Common myeloid progenitor, CD34-positive (primary cell): ENCODE measurements at regions not wholly inside any gene's neighbourhood (a gene's known extent, or its start where the extent isn't known, plus 50 kb on each side); places are given as distances from the start of the nearest gene placed in this dataset.

Experiments
- CTCF ChIA-PET: fragments of 350-600 bp; sonication (Branson Sonifier 250); formaldehyde crosslinking; loops from one replicate; lab custom pipeline; 2021; ENCODE audit warnings: antibody characterized with exemption; lab: Charles Lee
- POLR2A ChIA-PET: fragments of 350-600 bp; sonication (Branson Sonifier 250); formaldehyde crosslinking; loops from one replicate; lab custom pipeline; 2021; ENCODE audit warnings: antibody characterized with exemption; lab: Charles Lee
- DNase-seq, 3 donors: peaks; one replicate each; pipeline versions ENCODE4 v3.0.0 to v3.0.0-alpha.2; 2013
- H3K27ac ChIP-seq, 2 experiments: 1 replicate in 1 of 2; 2 replicates in 1 of 2; pipeline ENCODE4 v1.7.0; 2013; ENCODE audit warnings: inconsistent platforms in 2 of 2, low read length in 2 of 2, mild to moderate bottlenecking in 2 of 2, low read depth in 1 of 2, moderate library complexity in 1 of 2; ENCODE audit not compliant: severe bottlenecking in 2 of 2, insufficient read depth in 1 of 2, poor library complexity in 1 of 2
- H3K27me3 ChIP-seq, 5 experiments: replicated peaks in 2 of 5; 1 replicate in 3 of 5; 2 replicates in 2 of 5; pipeline versions ENCODE4 v1.6.1 to v1.7.0; 2013; ENCODE audit warnings: low read length in 4 of 5, mild to moderate bottlenecking in 2 of 5, moderate library complexity in 2 of 5, inconsistent platforms in 1 of 5; ENCODE audit not compliant: insufficient read depth in 5 of 5, control insufficient read depth in 4 of 5
- H3K36me3 ChIP-seq, 4 experiments: 1 replicate in 2 of 4; 2 replicates in 2 of 4; pipeline versions ENCODE4 v1.6.1 to v1.7.0; 2013; ENCODE audit warnings: low read length in 3 of 4, control low read depth in 1 of 4, mild to moderate bottlenecking in 1 of 4; ENCODE audit not compliant: control insufficient read depth in 4 of 4, insufficient read depth in 4 of 4
- H3K4me1 ChIP-seq, 4 experiments: 1 replicate in 3 of 4; 2 replicates in 1 of 4; pipeline versions ENCODE4 v1.6.1 to v1.7.1; 2013; ENCODE audit warnings: low read length in 3 of 4, mild to moderate bottlenecking in 3 of 4, control low read depth in 1 of 4, inconsistent platforms in 1 of 4, moderate library complexity in 1 of 4; ENCODE audit not compliant: control insufficient read depth in 4 of 4, insufficient read depth in 4 of 4; ENCODE audit errors: control extremely low read depth in 1 of 4
- H3K4me3 ChIP-seq, 7 experiments: 1 replicate in 4 of 7; 2 replicates in 3 of 7; pipeline versions ENCODE4 v1.5.1 to v1.7.0; 2013; ENCODE audit warnings: mild to moderate bottlenecking in 7 of 7, low read length in 6 of 7, moderate library complexity in 6 of 7, inconsistent platforms in 2 of 7, low read depth in 2 of 7, control low read depth in 1 of 7; ENCODE audit not compliant: insufficient read depth in 4 of 7, control insufficient read depth in 1 of 7; ENCODE audit errors: extremely low read depth in 1 of 7
- H3K9me3 ChIP-seq, 5 experiments: 1 replicate in 4 of 5; 2 replicates in 1 of 5; pipeline versions ENCODE4 v1.6.1 to v1.7.1; 2013; ENCODE audit warnings: low read length in 4 of 5, mild to moderate bottlenecking in 2 of 5, inconsistent platforms in 1 of 5, low read depth in 1 of 5, moderate library complexity in 1 of 5; ENCODE audit not compliant: control insufficient read depth in 4 of 5, insufficient read depth in 2 of 5; ENCODE audit errors: control extremely low read depth in 1 of 5
- WGBS: methylation state at CpG from one replicate; pipeline ENCODE4 v1.1.5; 2013; ENCODE audit not compliant: insufficient coverage; 5-methylcytosine and 5-hydroxymethylcytosine counted together

- Histone ChIP-seq H3K4me1 (no peaks in the 10 kb centered on the region), H3K4me3 (no peak overlapping the region), H3K27ac (no peak overlapping the region), H3K9me3 (peaks cover 0 to 2% (median 0%) of the 10 kb centered on the region in 5 experiments), H3K36me3 (no peaks in the 10 kb centered on the region), H3K27me3 (no peaks in the 10 kb centered on the region)
- no peak for DNase-seq
- POLR2A ChIA-PET = no interaction called here
- CTCF ChIA-PET = no interaction called here
- 86% methylated on average over 1 of the region's 1 CpG for WGBS
Measured at GRCh38 chr6:106907754-106908153, 66.8 kb downstream of the CD24 start.

GRCh38 chr6:106906232-106906631 lies 68.3 kb downstream of the CD24 start:
- no peak for DNase-seq
- H3K36me3 ChIP-seq = no peaks in the 10 kb centered on the region
- H3K27me3 ChIP-seq = no peaks in the 10 kb centered on the region
- ChIA-PET POLR2A (no interaction called here), CTCF (no interaction called here)
- no peak overlapping the region for H3K27ac ChIP-seq
- WGBS = 100% methylated on average over 6 of the region's 6 CpGs
- H3K4me1 ChIP-seq = no peaks in the 10 kb centered on the region
- H3K4me3 ChIP-seq = no peak overlapping the region
- H3K9me3 ChIP-seq = peaks cover 0 to 7% (median 3%) of the 10 kb centered on the region in 5 experiments

- no peak for DNase-seq
- no peaks in the 10 kb centered on the region for H3K27me3 ChIP-seq
- H3K9me3 ChIP-seq = peaks cover 0 to 10% (median 6%) of the 10 kb centered on the region in 5 experiments
- H3K27ac ChIP-seq = no peak overlapping the region
- WGBS = 62% methylated on average over 2 of the region's 4 CpGs
- CTCF ChIA-PET = no interaction called here
- POLR2A ChIA-PET = no interaction called here
- H3K4me1 ChIP-seq = no peaks in the 10 kb centered on the region
- H3K36me3 ChIP-seq = no peaks in the 10 kb centered on the region
- H3K4me3 ChIP-seq = no peak overlapping the region
Measured at GRCh38 chr6:106903299-106903698, 71.2 kb downstream of the CD24 start.

GRCh38 chr6:106901062-106901461 lies 73.5 kb downstream of the CD24 start:
- CTCF ChIA-PET = no interaction called here
- peaks cover 0 to 10% (median 6%) of the 10 kb centered on the region in 5 experiments for H3K9me3 ChIP-seq
- no peak overlapping the region for H3K27ac ChIP-seq
- POLR2A ChIA-PET = no interaction called here
- no peaks in the 10 kb centered on the region for H3K36me3 ChIP-seq
- no peak for DNase-seq
- no peak overlapping the region for H3K4me3 ChIP-seq
- H3K27me3 ChIP-seq = no peaks in the 10 kb centered on the region
- 100% methylated on average over 3 of the region's 3 CpGs for WGBS
- H3K4me1 ChIP-seq = no peaks in the 10 kb centered on the region

GRCh38 chr6:106899697-106900096 lies 74.8 kb downstream of the CD24 start:
- POLR2A ChIA-PET = no interaction called here
- H3K4me1 ChIP-seq = no peaks in the 10 kb centered on the region
- WGBS = 92% methylated on average over 2 of the region's 4 CpGs
- no peak for DNase-seq
- no peak overlapping the region for H3K27ac ChIP-seq
- no peaks in the 10 kb centered on the region for H3K36me3 ChIP-seq
- H3K27me3 ChIP-seq = no peaks in the 10 kb centered on the region
- H3K4me3 ChIP-seq = no peak overlapping the region
- CTCF ChIA-PET = no interaction called here
- H3K9me3 ChIP-seq = peaks cover 0 to 10% (median 6%) of the 10 kb centered on the region in 5 experiments

- Histone ChIP-seq H3K27me3 (peaks cover 0 to 3% (median 0%) of the 10 kb centered on the region in 5 experiments), H3K27ac (no peak overlapping the region), H3K9me3 (peaks cover 0 to 10% (median 6%) of the 10 kb centered on the region in 5 experiments), H3K36me3 (no peaks in the 10 kb centered on the region), H3K4me3 (no peak overlapping the region), H3K4me1 (no peaks in the 10 kb centered on the region)
- 98% methylated on average over 5 of the region's 5 CpGs for WGBS
- POLR2A ChIA-PET = no interaction called here
- CTCF ChIA-PET = no interaction called here
- no peak for DNase-seq
Measured at GRCh38 chr6:106897580-106897979, 76.9 kb downstream of the CD24 start.

- ChIA-PET CTCF (no interaction called here), POLR2A (no interaction called here)
- H3K27ac ChIP-seq = no peak overlapping the region
- no peaks in the 10 kb centered on the region for H3K4me1 ChIP-seq
- WGBS = 92% methylated on average over 5 of the region's 5 CpGs
- H3K4me3 ChIP-seq = no peak overlapping the region
- H3K9me3 ChIP-seq = no peaks in the 10 kb centered on the region
- no peaks in the 10 kb centered on the region for H3K36me3 ChIP-seq
- DNase-seq = no peak
- peaks cover 0 to 3% (median 0%) of the 10 kb centered on the region in 5 experiments for H3K27me3 ChIP-seq
Measured at GRCh38 chr6:106895703-106896040, 78.9 kb downstream of the CD24 start.
